ENCODE measurements at regions not wholly inside any gene's neighbourhood (a gene's known extent, or its start where the extent isn't known, plus 50 kb on each side); places are given as distances from the start of the nearest gene placed in this dataset.

GRCh38 chr6:169938262-169938701 lies 186.9 kb downstream of the ERMARD start:
- no peak for TF ChIP-seq CTCF (IDR thresholded peaks at IDR 0.05; ENCODE audit: low read depth, low read length)
- TF ChIP-seq MYC (IDR thresholded peaks at IDR 0.05; ENCODE audit: low read depth, low read length): no peak
- TF ChIP-seq, protein P1, sequence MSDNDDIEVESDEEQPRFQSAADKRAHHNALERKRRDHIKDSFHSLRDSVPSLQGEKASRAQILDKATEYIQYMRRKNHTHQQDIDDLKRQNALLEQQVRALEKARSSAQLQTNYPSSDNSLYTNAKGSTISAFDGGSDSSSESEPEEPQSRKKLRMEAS (IDR thresholded peaks at IDR 0.05; ENCODE audit: low read depth, low read length): no peak
- TF ChIP-seq POLR2A (IDR thresholded peaks at IDR 0.05; ENCODE audit: extremely low read depth, insufficient read length): no peak
- no peak overlapping the region for H3K4me3 ChIP-seq (ENCODE audit: low read depth, low read length)
- no peak for DNase-seq (ENCODE audit: low read depth)

DNA sequence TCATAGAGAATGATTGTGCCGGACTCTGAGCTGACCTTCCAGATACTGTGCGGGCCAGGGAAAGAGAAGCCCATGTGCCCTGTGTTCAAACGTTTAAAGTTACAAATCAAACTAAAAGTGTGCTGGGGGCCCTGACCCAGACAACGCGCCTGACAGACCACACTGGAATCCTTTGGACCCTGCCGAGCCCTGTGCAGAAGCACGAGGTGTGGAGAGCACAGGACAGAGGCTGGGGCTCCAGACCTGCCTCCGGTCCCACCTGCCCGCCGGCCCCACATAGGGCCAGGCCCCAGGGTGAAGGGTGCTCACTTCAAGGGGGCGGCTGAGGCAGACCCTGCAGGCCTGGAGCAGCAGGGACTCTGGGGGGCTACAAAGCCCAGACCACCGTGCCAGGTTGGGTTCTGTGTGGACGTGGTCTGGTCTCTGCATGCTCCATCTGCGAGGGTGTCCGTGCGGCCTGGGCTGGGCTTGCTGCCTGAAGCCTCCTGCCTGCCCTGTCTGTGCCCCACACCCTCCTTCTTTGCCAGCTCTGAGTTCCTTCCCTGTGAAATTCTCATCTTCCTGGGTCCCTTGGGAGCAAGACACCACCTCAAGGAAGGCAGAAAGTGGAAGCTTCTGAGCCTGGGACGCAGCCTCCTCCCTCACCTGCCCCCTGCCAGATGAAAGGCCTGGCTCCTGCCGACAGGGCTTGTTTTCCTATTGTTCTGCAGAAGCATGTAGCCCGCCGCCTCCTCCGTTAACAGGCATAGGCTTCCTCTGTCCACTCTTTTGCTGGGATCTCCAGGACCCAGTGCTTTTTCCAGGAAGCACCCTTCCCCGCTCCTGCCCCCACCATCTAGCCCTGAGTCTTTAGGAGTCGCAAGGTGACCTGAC lies 186.2 kb downstream of the ERMARD start:
- TF ChIP-seq POLR2A (IDR thresholded peaks at IDR 0.05; ENCODE audit: extremely low read depth, insufficient read length): no peak
- TF ChIP-seq CTCF (IDR thresholded peaks at IDR 0.05; ENCODE audit: low read depth, low read length): no peak
- TF ChIP-seq, protein P1 (IDR thresholded peaks at IDR 0.05; ENCODE audit: low read depth, low read length): no peak
- no peak for TF ChIP-seq MYC (IDR thresholded peaks at IDR 0.05; ENCODE audit: low read depth, low read length)
- no peak overlapping the region for H3K4me3 ChIP-seq (ENCODE audit: low read depth, low read length)
- DNase-seq (ENCODE audit: low read depth): no peak

- DNase-seq (ENCODE audit: low read depth): no peak
- no peak overlapping the region for H3K4me3 ChIP-seq (ENCODE audit: low read depth, low read length)
- TF ChIP-seq, protein P1 (IDR thresholded peaks at IDR 0.05; ENCODE audit: low read depth, low read length): no peak
- TF ChIP-seq CTCF (IDR thresholded peaks at IDR 0.05; ENCODE audit: low read depth, low read length) (no peak), POLR2A (IDR thresholded peaks at IDR 0.05; ENCODE audit: extremely low read depth, insufficient read length) (no peak), MYC (IDR thresholded peaks at IDR 0.05; ENCODE audit: low read depth, low read length) (no peak)
Measured at GRCh38 chr6:169936355-169936975, 185.0 kb downstream of the ERMARD start.

GRCh38 chr6:169935861-169936260 lies 184.4 kb downstream of the ERMARD start:
- DNase-seq (ENCODE audit: low read depth): no peak

GRCh38 chr6:169935348-169935718 lies 183.9 kb downstream of the ERMARD start:
- no peak for TF ChIP-seq POLR2A (IDR thresholded peaks at IDR 0.05; ENCODE audit: extremely low read depth, insufficient read length)
- TF ChIP-seq, protein P1 (IDR thresholded peaks at IDR 0.05; ENCODE audit: low read depth, low read length): no peak
- no peak for TF ChIP-seq CTCF (IDR thresholded peaks at IDR 0.05; ENCODE audit: low read depth, low read length)
- no peak for TF ChIP-seq MYC (IDR thresholded peaks at IDR 0.05; ENCODE audit: low read depth, low read length)
- H3K4me3 ChIP-seq (ENCODE audit: low read depth, low read length): no peak overlapping the region
- no peak for DNase-seq (ENCODE audit: low read depth)

More at GRCh38 chr6:169935861-169936260, 184.4 kb downstream of the ERMARD start:
- TF ChIP-seq MYC (IDR thresholded peaks at IDR 0.05; ENCODE audit: low read depth, low read length) (no peak), POLR2A (IDR thresholded peaks at IDR 0.05; ENCODE audit: extremely low read depth, insufficient read length) (no peak), CTCF (IDR thresholded peaks at IDR 0.05; ENCODE audit: low read depth, low read length) (no peak)
- TF ChIP-seq, protein P1 (IDR thresholded peaks at IDR 0.05; ENCODE audit: low read depth, low read length): no peak
- no peak overlapping the region for H3K4me3 ChIP-seq (ENCODE audit: low read depth, low read length)
